ENCODE measurements at regions not wholly inside any gene's neighbourhood (a gene's known extent, or its start where the extent isn't known, plus 50 kb on each side); places are given as distances from the start of the nearest gene placed in this dataset.

GRCh38 chr2:12649602-12650400 lies 66.9 kb upstream of the TRIB2 start:
- no peak for DNase-seq (ENCODE audit: low spot score)
- no peak overlapping the region for H3K27ac ChIP-seq
- H3K4me3 ChIP-seq = no peak overlapping the region
- TF ChIP-seq, protein P1, sequence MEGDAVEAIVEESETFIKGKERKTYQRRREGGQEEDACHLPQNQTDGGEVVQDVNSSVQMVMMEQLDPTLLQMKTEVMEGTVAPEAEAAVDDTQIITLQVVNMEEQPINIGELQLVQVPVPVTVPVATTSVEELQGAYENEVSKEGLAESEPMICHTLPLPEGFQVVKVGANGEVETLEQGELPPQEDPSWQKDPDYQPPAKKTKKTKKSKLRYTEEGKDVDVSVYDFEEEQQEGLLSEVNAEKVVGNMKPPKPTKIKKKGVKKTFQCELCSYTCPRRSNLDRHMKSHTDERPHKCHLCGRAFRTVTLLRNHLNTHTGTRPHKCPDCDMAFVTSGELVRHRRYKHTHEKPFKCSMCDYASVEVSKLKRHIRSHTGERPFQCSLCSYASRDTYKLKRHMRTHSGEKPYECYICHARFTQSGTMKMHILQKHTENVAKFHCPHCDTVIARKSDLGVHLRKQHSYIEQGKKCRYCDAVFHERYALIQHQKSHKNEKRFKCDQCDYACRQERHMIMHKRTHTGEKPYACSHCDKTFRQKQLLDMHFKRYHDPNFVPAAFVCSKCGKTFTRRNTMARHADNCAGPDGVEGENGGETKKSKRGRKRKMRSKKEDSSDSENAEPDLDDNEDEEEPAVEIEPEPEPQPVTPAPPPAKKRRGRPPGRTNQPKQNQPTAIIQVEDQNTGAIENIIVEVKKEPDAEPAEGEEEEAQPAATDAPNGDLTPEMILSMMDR (IDR thresholded peaks at IDR 0.05) = no peak

GRCh38 chr2:12651641-12652040 lies 65.1 kb upstream of the TRIB2 start:
- TF ChIP-seq, protein P1 (IDR thresholded peaks at IDR 0.05) = no peak
- DNase-seq (ENCODE audit: low spot score) = no peak
- Histone ChIP-seq H3K4me3 (no peak overlapping the region), H3K27ac (no peak overlapping the region)

GRCh38 chr2:12652723-12653122 lies 64.0 kb upstream of the TRIB2 start:
- no peak overlapping the region for H3K27ac ChIP-seq
- H3K4me3 ChIP-seq = no peak overlapping the region
- TF ChIP-seq, protein P1 (IDR thresholded peaks at IDR 0.05) = no peak
- no peak for DNase-seq (ENCODE audit: low spot score)

DNA sequence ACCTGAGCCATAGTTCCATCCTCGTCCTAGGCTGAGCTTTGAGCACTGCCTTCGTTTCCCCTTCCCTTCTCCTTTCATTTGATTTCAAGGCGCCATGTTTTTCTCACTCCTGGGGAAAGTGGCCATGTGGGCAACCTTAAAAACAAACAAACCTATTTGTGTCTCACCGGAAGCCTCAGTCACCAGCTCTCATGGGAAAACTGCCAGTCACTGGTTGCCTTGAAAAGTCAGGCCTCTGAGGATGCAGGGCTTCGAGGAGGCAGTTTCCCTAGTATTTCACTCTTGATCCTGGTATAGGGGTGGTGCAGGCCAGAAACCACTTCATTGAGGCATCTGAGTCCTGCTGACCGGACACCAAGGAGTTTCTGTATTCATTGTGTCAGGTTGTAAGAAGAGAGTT lies 59.2 kb upstream of the TRIB2 start:
- DNase-seq (ENCODE audit: low spot score) = no peak
- TF ChIP-seq, protein P1 (IDR thresholded peaks at IDR 0.05) = no peak
- H3K4me3 ChIP-seq = no peak overlapping the region
- H3K27ac ChIP-seq = no peak overlapping the region

DNA sequence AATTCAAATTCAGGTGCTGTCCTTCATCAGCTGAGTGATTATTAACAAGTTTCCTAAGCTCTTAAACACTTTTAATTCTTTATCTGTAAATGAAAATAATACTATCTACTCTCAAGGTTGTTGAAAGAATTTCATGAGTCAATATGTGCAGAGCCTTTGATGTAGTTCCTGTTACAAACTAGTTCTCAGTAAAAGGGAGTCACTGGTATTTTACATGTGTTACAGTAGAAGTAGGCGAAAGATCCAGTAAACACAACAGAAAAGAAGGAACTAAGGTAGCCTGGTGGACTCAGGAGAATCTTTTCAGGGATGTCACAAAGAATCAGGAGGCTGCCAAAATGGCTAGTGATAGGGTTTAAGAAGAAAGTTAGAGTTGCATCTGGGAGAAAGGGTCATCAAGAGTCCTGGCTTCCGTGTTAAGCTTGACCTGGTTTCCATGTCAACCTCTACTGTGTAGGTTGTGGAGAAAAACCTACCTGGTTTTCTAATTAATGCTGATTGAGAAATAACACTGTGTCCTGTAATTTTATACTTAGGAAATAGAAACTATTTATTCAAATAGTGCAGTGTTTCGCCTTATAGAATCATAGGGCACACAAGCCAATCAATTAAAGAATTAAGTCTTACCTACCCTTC lies 58.3 kb upstream of the TRIB2 start:
- DNase-seq (ENCODE audit: low spot score) = no peak
- TF ChIP-seq, protein P1 (IDR thresholded peaks at IDR 0.05) = no peak
- no peak overlapping the region for H3K27ac ChIP-seq

DNA sequence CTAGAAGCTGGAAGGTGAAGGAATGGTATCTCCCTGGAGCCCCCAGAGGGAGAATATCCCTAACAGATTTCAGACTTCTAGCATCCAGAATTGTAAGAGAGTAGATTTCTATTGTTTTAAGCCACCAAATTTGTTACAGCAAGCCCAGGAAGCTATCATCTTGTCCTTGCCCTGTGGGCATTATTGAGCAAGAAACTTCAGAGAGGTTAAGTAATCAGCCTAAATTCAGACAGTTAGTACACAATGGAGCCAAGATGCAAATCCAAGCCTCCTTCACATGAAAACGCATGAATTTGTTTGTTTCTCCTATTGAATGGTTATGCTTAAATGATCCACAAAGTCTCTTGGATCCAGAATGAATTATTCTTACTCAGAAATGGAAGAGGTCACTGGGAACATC lies 55.2 kb upstream of the TRIB2 start:
- DNase-seq (ENCODE audit: low spot score) = no peak
- no peak overlapping the region for H3K27ac ChIP-seq
- TF ChIP-seq, protein P1 (IDR thresholded peaks at IDR 0.05) = no peak
- H3K4me3 ChIP-seq = no peak overlapping the region

More for the DNA sequence above, 58.3 kb upstream of the TRIB2 start:
- no peak overlapping the region for H3K4me3 ChIP-seq

Data from coronary artery (tissue), 2 donors.